ENCODE measurements at regions not wholly inside any gene's neighbourhood (a gene's known extent, or its start where the extent isn't known, plus 50 kb on each side); places are given as distances from the start of the nearest gene placed in this dataset.

- dilution Hi-C loops (cut with MboI; ENCODE audit: extremely low pct_ligation_motif_present, low sequenced_read_pairs), result no loop called here
- no peak overlapping the region for H2AFZ ChIP-seq (ENCODE audit: low read depth, low read length)
- no peaks in the 10 kb centered on the region for H4K20me1 ChIP-seq (replicated peaks; ENCODE audit: control insufficient read depth, extremely low read depth, insufficient read depth, low read length)
- no peak overlapping the region for H3K27ac ChIP-seq (ENCODE audit: insufficient read depth, low read depth, low read length)
- H3K4me2 ChIP-seq (ENCODE audit: insufficient read depth, low read length), result no peak overlapping the region
- no TSS peak for BruUV-seq (replicated peaks)
- no peaks in the 10 kb centered on the region for H3K27me3 ChIP-seq (ENCODE audit: control insufficient read depth in 2 of 2, insufficient read depth in 2 of 2, low read length in 2 of 2)
- DNase-seq (ENCODE audit: low read depth, low spot score) (no peak), FAIRE-seq (no peak)
- intact Hi-C loops (cut with micrococcal nuclease), result no loop called here
- ChIA-PET POLR2A (no interaction called here), CTCF (no interaction called here)
- H3K79me2 ChIP-seq (ENCODE audit: control insufficient read depth, insufficient read depth, low read length), result no peaks in the 10 kb centered on the region
- H3K9ac ChIP-seq (replicated peaks; ENCODE audit: extremely low read depth, insufficient read depth, low read length), result no peak overlapping the region
- no peak overlapping the region for H3K4me3 ChIP-seq (replicated peaks in 1 of 3; ENCODE audit: insufficient read depth in 1 of 3, low read depth in 1 of 3, low read length in 3 of 3)
- no peaks in the 10 kb centered on the region for H3K4me1 ChIP-seq (ENCODE audit: control insufficient read depth, extremely low read depth, insufficient read depth, low read length)
- TF ChIP-seq POLR2AphosphoS5 (IDR thresholded peaks at IDR 0.05; ENCODE audit: insufficient read depth, low read depth, low read length) (no peak), POLR2A (IDR thresholded peaks at IDR 0.05; ENCODE audit: low read depth, low read length) (no peak), MYC (IDR thresholded peaks at IDR 0.05; ENCODE audit: low read depth, low read length) (no peak), JUN (IDR thresholded peaks at IDR 0.05; ENCODE audit: borderline replicate concordance, insufficient read depth, insufficient read length, low read depth) (no peak), GATA2 (IDR thresholded peaks at IDR 0.05; ENCODE audit: insufficient read depth, insufficient read length, low read depth, low read length) (no peak), EZH2 (IDR thresholded peaks at IDR 0.05; ENCODE audit: borderline replicate concordance, low read depth, low read length, severe bottlenecking) (no peak), FOS (IDR thresholded peaks at IDR 0.05; ENCODE audit: borderline replicate concordance, insufficient read depth, low read length) (no peak), CTCF (IDR thresholded peaks at IDR 0.05; ENCODE audit: extremely low read depth in 1 of 2, insufficient read depth in 1 of 2, low read depth in 1 of 2, low read length in 2 of 2) (no peak)
- TF ChIP-seq, protein P1, sequence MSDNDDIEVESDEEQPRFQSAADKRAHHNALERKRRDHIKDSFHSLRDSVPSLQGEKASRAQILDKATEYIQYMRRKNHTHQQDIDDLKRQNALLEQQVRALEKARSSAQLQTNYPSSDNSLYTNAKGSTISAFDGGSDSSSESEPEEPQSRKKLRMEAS (IDR thresholded peaks at IDR 0.05; ENCODE audit: insufficient read depth, insufficient read length), result no peak
- H3K36me3 ChIP-seq (ENCODE audit: control insufficient read depth in 2 of 2, extremely low read depth in 1 of 2, insufficient read depth in 2 of 2, low read length in 2 of 2), result no peaks in the 10 kb centered on the region
- no peaks in the 10 kb centered on the region for H3K9me3 ChIP-seq (replicated peaks; ENCODE audit: control insufficient read depth, insufficient read depth, low read length)
- H3K9me1 ChIP-seq (replicated peaks; ENCODE audit: control insufficient read depth, extremely low read depth, insufficient read depth, low read length), result no peaks in the 10 kb centered on the region
Observed at GRCh38 chr11:91906871-91907624, 317.6 kb upstream of the FAT3 start.

All from endothelial cell of umbilical vein (primary cell).